HG03457 (cell line): ENCODE measurements at regions not wholly inside any gene's neighbourhood (a gene's known extent, or its start where the extent isn't known, plus 50 kb on each side); places are given as distances from the start of the nearest gene placed in this dataset.
"Not testable (repeated sequence)": the region's sequence is repeated elsewhere in the genome, so short reads cannot be mapped to it uniquely, and the experiment has no call there.

Experiments
- ATAC-seq: cut with Tn5 transposase; IDR thresholded peaks from one replicate; pipeline ENCODE4 v1.9.1; 2021; ENCODE audit warnings: moderate number of reproducible peaks; ENCODE audit not compliant: unreplicated experiment

DNA sequence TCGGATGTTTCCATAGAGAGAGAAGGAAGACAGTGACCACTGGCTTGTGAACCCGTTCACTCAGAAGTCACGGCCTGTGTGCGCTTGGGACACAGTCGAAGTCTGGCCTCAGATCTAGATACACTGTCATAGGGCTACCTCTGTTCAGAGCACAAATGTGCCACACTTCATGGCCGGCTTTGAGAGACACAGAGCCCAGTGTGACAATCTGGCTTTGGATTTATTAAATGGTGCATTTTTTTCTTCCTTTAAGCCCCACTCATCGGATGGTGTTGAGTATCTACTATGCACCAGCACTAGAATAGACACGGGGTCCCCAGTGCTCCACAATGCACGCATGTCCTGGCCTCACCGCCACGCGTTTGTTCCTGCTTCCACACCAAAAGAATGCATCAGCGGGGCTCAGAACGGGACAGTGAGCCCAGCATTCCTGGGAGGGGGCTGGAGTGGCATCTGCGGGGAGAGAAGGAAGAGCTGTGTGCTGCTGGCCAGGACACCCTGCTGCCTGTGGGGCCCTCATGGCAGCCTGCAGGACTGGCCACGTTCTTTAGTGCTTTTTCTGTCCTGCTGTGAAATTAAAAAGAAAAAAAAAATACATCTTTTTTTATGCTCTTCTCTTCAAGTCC lies 738.9 kb upstream of the SALL3 start:
- ATAC-seq = no peak

DNA sequence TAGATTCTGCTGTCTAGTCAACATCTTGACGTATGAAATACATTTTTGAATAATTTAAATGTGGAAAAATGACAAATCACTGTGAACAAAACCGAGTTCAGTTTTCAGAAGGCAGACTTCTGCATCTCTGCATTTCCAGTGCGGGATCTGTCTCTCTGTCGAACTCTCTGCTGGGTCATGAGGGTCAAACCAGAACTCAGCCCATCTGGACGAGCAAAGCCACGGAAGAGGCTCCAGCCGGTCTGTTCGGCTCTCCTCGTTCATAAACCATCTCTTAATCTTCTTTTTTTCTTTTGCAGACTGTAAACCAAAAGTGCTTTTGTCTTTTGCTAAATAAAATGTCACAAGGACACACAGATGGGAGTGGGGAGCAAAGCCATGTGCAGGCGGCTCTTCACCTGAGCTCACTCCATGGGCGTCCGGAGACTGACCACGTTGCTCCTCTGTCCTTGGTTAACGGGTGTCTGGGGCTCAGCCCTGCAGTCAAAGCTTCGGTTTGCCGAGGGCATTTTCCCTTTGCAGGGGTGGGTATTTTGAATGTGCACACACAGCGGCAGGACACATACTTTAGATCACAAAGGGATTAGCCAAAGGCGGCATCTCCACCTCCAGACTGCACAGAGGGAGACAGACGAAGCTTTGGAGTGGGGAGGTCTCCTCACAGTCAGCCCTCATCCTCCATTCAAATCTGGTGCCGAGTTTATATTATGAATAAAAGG lies 737.9 kb upstream of the SALL3 start:
- no peak for ATAC-seq

DNA sequence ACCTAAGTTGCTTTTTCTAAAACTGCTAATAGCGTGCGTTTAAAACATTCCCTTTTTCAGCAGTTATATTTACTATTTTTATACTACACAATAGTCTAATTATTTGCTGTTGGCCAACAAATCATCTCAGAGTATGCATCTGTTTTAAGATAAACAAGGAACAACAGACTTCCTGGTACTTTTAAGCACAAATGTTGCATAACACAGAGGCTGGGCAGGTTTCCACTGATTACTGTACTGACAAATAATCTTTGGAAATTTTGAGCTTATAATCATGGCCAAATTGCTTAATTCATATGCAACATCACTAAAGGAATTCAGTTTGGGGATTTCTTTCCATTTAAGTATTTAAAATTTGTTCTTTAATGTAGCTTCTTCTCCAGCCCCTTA lies 737.4 kb upstream of the SALL3 start:
- ATAC-seq = no peak

DNA sequence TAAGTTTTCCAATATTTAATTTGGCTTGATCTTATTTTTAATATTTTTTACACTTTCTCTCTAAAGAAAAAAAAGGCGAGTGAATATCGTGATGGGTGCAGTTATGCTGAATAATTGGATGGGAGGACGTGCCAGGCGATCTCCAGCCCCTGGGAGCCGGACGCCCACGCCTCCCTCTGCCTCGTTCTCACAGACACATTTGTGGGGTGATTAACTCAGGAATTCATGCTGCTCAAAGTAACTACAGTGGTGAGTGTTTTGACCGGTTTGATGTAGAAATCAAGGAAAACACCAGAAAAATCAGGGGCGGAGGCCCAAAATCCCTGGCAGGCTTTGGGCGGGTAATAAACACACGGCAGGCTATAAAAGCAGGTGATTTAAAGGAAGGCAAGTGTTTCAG lies 736.8 kb upstream of the SALL3 start:
- no peak for ATAC-seq

DNA sequence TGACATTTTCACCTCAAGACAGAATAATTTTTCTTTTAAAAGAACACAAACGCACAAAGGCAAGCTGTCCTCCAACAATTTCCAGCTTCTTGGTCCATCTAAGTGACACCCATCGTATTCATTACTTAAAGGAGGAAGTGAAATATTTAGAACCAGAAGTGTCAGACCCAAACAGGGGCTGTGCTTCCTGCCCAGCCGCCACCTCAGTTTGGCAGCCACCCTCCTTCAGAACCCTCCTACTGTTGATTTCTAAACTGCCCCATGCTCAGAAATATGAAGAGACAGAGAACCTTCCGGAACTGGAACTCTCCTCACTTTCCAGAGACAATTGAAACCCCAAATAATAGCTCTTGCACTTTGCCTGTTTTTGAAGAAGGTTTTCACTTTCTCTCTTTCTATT lies 734.8 kb upstream of the SALL3 start:
- ATAC-seq = no peak

DNA sequence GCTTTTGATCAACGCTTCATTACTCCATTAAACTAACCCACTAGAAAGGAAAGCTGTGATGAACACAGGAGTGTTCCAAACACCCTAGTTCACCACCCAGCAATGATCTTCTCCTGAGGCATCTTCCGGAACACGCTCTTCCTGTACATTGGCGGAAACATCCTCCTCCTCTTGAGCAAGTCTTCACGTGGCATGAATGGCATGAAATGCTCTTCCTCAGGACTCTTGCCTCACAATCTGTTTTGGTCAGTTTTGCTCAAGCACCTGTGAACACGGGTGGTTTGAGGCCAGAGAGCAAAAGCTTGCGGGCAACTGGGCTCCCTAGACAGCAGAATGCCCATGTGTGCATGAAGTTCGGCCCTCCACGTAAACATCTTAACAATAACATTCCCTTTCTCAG lies 734.2 kb upstream of the SALL3 start:
- ATAC-seq = no peak

DNA sequence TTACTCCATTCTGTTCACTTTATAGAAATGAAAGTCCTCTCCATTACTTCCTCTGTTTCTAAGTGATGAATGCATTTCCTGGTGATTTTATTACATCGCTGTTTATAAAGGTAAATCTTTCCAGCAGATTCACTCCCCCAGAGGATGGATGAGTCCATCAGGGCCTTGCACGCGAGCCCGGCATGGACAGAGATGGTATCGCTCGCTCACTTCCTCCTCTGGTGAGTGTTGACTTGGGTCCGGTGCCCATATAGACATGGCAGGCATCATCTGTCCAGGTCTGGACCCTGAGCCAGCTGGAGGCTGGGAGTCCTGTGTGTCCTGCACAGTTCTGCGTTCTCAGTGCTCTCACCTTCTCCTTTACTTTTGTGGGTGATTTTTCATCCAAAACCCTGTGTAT lies 733.6 kb upstream of the SALL3 start:
- ATAC-seq = no peak

DNA sequence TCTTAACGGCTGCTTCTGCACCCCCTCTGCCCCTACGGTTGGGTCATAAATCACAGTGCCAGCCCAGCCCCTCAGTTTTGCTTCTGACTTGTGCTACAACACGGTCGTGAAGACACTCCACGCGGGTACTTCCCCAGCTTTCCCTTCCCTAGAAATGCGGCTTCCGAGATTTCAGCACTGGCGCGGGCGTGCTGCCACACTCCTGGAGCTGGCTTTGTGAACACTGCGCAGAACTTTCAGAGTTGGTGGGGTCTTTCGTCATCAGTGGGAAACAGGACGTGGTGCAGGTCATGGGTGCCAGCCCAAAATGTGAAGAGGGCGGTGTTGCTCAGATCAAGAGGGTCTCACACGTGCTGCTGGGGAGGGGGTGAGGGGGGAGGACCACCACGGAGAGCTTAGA lies 733.0 kb upstream of the SALL3 start:
- no peak for ATAC-seq

DNA sequence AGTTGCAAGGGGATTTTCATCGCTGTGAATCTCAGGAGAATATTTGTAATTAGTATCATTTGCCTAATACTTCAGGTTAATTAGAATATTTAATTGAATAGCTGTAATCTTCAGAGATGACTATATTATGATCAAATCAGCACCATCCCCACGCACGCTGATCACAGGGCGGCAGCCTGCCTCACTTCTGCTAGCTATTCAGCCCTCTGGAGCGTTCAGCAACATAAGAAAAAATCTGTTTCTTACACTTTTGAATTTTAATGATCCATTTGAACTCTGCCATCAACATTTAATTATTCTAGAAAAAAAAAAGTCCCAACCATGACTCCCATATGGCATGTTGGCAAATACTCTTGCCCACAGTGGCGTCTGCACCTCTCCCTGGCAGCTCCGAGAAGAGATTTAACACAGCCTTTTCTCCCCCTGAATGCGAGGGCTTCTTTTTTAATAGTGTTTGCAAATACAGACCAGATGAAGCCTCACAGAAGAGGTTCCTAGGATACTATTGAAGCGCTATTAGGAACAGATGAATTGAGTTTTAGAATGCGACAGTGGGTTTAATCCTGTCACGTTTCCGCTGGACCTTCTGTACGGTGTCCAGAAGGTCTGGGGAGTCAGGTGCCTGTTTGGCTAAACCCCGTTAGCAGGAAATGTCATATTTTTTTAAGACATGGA lies 731.9 kb upstream of the SALL3 start:
- ATAC-seq = no peak

DNA sequence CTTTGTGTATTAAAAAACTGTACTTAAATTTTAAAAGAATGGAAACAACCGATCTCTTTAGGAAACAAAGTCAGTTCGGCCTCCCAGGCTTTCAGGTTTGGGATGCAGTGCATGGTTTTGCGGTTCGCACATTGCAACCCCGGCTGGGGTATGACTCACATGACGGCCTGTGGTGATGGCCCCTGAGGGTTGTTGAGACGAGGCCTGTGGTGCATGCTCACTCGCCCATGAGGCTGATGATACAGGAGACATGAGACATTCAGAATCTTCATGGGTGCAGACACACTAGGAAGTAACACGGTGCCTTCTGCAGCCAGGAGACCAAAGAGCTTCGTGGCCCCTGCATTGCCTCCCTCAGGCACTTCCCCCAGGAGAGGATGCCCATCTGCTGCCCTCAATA lies 724.6 kb upstream of the SALL3 start:
- no peak for ATAC-seq

DNA sequence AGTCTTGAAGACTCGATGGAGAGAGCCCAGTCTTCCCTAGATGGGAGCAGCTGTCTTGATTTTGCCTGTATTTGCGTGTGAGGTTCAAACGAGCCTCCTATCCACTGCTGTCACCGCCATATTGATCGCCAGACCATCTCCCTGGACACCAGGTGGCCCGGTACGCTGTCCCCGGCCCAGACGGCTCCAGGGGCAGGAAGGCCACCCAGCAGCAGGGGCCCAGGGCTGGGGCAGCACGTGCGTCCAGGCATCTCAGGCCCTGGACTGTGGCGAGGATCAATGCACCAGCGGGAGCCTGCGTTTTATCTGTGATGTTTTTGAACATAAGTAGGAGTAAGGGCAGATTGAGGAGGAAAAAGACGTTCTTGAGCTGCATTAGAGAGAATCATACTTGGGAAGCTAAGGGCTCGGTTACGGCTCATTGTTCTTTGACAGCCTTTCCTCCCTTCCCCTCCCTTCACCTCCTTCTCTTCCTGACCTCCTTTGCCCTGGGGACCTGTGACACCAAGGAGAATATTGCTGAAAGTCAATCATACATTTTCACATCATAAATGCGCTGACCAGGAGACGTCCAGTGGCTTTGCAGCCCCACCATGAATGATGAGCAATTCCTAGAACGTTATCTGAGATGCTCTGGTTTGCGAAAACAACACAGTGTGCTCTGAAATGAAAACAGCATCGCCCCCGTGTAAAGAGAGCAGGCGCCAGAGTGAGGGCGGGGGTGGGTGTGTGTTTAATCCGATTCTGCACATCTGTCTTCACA lies 711.2 kb upstream of the SALL3 start:
- no peak for ATAC-seq

DNA sequence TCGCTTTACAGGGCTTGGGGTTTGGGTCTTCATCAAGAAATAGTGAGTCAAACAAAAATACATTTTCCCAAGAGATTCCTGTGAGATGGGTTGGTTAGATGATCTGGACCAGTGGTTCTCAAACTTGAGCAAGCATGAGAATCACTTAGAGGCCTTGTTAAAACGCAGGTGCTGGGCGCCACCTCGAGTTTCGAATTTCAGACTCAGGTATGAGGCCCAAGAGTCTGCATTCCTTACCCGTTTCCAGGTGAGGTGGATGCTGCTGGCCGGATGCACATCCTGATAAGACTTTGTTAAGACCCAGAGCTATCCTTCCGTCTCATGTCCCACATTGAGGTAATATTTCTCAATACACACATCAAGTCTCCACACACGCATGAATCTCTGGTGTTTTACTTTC lies 707.8 kb upstream of the SALL3 start:
- no peak for ATAC-seq

DNA sequence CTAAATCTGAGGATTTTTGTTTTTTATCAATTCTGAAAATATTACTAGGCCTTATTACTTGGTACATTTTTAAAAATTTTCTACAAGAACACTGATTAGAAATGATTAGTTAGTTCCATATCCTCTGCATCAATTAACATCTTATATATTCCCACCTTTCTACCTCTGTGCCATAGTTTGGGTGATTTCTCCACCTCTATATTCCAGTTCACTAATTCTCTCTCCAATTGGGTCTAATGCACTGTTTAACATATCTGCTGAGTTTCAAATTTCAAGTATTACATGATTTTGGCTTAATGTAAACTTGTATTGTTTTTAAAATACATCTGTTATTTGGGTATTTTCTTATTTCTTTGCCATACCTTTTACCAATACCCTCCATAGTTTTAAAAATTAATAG lies 705.7 kb upstream of the SALL3 start:
- no peak for ATAC-seq

DNA sequence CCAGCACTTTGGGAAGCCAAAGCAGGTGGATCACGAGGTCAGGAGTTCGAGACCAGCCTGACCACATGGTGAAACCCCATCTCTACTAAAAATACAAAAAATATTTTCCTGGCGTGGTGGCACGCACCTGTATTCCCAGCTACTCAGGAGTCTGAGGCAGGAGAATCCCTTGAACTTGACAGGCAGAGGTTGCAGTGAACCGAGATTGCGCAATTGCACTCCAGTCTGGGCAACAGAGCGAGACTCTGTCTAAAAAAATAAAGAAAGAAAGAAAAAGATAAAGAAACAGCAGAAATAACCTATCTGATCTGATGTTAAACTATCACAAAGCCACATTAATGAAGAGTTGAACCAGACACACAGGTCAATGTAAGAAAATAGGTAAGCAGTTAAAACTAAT lies 696.2 kb upstream of the SALL3 start:
- not testable (repeated sequence) for ATAC-seq

DNA sequence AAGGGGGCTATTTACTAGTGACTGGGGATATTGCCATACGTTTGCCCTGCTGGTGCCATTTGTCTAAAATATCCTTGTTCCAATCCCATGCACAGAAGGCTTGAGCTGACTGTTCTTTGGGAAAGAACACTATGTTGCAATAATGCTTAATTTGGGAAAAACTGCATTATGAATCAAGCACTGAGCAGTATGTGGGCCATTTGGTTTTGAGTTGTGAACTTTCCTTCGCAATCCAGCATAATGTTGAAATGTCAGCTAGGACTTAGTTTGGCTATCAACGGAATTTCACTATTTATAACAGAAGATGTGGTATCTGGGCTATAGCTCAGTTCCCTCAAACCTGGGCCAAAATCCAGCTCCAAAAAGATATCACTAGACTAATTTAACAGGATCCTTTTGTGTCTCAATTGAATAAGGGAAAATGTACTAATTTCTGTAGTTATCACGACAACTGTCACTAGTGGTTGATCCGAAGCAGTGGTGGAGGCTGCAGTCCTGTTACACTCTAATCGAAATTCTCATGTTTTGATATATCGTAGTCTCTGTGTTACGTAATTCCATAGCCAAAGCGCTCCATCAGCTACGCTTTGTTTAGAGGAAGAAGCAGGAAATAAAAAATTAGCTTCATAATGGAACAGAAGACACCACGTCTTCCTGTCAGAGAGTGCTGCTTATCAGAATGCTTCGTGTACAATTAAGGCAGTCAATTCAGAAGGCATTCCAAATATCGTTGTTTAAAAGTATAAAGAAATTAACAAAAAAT lies 686.8 kb upstream of the SALL3 start:
- ATAC-seq = no peak

DNA sequence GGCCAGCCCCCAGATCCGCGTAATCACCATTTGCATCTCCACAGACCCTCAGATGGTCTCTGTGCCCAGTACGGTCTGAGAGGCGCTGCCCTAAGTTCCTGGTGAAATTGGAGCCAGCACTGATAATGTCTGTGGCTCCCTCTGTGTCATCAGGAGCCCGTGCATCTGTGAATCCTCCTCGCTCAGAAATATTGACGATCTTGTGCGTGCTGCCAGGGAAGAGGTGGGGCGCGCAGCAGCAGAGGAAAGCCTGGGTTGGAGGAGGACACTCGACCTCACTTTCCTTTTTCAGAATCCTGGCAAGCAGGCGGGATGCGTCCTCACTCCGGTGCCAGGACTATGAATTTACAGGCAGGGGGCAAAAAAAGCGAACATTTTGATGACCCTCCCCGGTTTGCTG lies 686.1 kb upstream of the SALL3 start:
- no peak for ATAC-seq

DNA sequence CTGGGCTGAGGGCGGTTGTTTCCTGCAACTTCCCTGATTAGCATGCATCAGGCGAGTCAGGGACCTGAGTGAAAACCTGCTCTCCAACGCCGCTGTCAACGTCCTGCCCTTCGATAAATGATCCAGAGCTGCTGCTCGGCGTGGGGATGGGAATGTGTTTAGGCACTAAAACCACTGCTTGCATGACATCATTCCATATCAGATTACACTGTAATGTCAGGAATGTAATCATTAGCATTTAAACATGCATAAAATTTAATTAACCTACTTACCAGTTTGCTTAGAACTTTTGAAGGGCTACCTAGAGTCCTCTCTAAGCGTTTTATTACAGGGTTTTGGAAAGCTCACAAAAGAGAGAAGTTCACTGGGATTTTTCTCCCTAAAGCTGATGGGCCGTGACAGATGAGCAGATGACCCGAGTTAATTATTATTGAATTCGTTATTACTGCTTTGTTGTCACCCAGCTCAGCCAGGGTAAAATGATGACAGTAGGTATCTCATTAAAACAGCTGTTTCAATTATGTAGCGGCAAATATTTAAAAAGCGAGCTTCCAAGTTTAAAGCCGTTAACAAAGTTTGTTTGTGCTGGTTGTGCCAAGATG lies 685.6 kb upstream of the SALL3 start:
- no peak for ATAC-seq

DNA sequence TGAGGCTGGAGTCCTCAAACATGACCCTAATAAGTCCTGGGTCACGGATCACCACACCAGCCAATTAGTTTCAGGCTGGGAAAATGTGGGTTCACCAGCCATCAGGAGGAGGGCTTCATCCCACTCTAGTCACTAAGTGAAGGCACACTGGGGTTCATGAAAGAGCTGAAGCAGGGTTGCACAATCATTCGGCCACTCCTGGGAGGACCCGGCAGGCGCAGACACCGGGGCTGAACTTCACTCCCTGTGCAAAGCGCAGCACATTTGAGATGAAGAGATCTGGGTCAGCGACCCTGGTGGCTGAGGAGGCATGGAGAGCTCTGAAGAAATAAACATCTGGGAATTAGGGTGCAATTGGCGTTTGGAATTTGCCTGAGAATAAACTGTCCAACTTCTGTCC lies 684.4 kb upstream of the SALL3 start:
- ATAC-seq = no peak

DNA sequence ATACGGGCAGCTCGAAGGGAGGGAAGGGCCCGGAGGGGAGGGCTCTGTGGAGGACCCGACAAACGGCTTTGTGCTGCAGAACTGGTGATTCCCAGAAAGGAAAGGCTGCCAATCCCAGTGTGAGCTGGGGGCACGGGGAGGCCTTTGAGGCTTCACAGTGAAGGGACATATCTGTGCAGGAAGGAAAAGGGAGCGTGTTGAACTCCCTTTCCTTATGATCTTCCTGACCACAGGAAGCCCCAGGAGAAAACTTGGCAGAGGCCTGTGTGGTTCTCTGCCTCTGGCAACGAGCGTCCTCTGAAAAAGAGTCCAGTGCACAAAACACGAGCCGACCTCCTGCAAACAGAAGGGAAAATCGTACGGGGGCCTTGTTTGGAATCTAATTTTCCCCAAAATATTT lies 683.5 kb upstream of the SALL3 start:
- no peak for ATAC-seq

DNA sequence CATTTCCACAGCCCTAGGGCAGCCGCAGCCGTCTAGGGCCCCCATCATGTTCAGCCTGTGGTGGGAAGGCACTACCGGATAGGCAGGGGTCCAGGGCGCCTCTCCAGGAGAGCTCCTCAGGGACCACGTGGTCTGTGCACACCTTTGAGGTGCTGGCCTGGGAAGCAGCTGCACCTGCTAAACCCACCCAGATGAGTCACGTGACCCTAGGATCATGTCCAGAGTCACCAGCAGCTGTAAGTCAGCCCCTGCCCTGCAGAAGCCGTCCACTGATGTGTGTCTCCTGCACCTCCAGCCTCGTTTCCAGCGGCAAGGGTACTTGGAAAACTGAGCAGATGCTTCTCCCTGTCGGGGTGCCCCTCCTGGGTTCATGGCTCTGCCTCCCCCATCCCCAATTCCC lies 682.6 kb upstream of the SALL3 start:
- no peak for ATAC-seq
